Spinal cord (tissue), 9 donors: ENCODE measurements at regions not wholly inside any gene's neighbourhood (a gene's known extent, or its start where the extent isn't known, plus 50 kb on each side); places are given as distances from the start of the nearest gene placed in this dataset.

Experiments used
- DNase-seq, 6 donors: peaks; one replicate each; pipeline versions ENCODE4 v3.0.0 to v3.0.0-alpha.2; 2013 to 2015; ENCODE audit warnings: low spot score in 6 of 6, low read depth in 4 of 6
- H3K27ac ChIP-seq: one replicate; pipeline ENCODE4 v1.5.1; 2013; ENCODE audit warnings: low read depth, low read length, control low read depth
- H3K27me3 ChIP-seq: one replicate; pipeline ENCODE4 v1.6.1; 2013; ENCODE audit warnings: low read length; ENCODE audit not compliant: control insufficient read depth, insufficient read depth
- H3K36me3 ChIP-seq: one replicate; pipeline ENCODE4 v1.6.1; 2013; ENCODE audit warnings: low read length; ENCODE audit not compliant: control insufficient read depth, insufficient read depth
- H3K4me1 ChIP-seq: one replicate; pipeline ENCODE4 v1.6.1; 2013; ENCODE audit warnings: low read length; ENCODE audit not compliant: control insufficient read depth, insufficient read depth
- H3K4me3 ChIP-seq: one replicate; pipeline ENCODE4 v1.5.1; 2013; ENCODE audit warnings: low read depth, low read length, control low read depth
- H3K9me3 ChIP-seq: one replicate; pipeline ENCODE4 v1.6.1; 2013; ENCODE audit warnings: low read length; ENCODE audit not compliant: control insufficient read depth, insufficient read depth
- WGBS: methylation state at CpG from one replicate; pipeline ENCODE4 v1.1.5; 2013; ENCODE audit warnings: missing lambda C conversion rate; ENCODE audit not compliant: insufficient coverage; 5-methylcytosine and 5-hydroxymethylcytosine counted together
- donor health status: healthy.

GRCh38 chr1:20432341-20432740, 53.7 kb downstream of the CAMK2N1 start:
- 63% methylated on average over 3 of the region's 4 CpGs for WGBS
- H3K4me3 ChIP-seq = no peak overlapping the region
- H3K27me3 ChIP-seq = no peaks in the 10 kb centered on the region
- H3K27ac ChIP-seq = no peak overlapping the region
- DNase-seq = peak in 1 of 6 donors; percentile 20
- no peaks in the 10 kb centered on the region for H3K9me3 ChIP-seq
- H3K4me1 ChIP-seq = peaks cover 23% of the 10 kb centered on the region
- H3K36me3 ChIP-seq = no peaks in the 10 kb centered on the region

GRCh38 chr1:20431176-20431460, 54.9 kb downstream of the CAMK2N1 start:
- 15% methylated on average over 5 of the region's 6 CpGs for WGBS

GRCh38 chr1:20430355-20431175, 55.4 kb downstream of the CAMK2N1 start:
- peak in 2 of 6 donors; percentile 78 to 88 for DNase-seq
- Histone ChIP-seq H3K27me3 (no peaks in the 10 kb centered on the region), H3K4me1 (peaks cover 23% of the 10 kb centered on the region), H3K36me3 (no peaks in the 10 kb centered on the region), H3K9me3 (no peaks in the 10 kb centered on the region), H3K27ac (no peak overlapping the region), H3K4me3 (no peak overlapping the region)
- 42% methylated on average over 6 of the region's 12 CpGs for WGBS

More at GRCh38 chr1:20431176-20431460, 54.9 kb downstream of the CAMK2N1 start:
- H3K9me3 ChIP-seq = no peaks in the 10 kb centered on the region
- H3K36me3 ChIP-seq = no peaks in the 10 kb centered on the region
- peak in 2 of 6 donors; percentile 71 to 94 for DNase-seq
- H3K4me1 ChIP-seq = peaks cover 23% of the 10 kb centered on the region
- H3K27me3 ChIP-seq = no peaks in the 10 kb centered on the region
- no peak overlapping the region for H3K4me3 ChIP-seq
- H3K27ac ChIP-seq = no peak overlapping the region

- Histone ChIP-seq H3K4me1 (peaks cover 23% of the 10 kb centered on the region), H3K4me3 (no peak overlapping the region), H3K9me3 (no peaks in the 10 kb centered on the region), H3K27me3 (no peaks in the 10 kb centered on the region), H3K36me3 (no peaks in the 10 kb centered on the region), H3K27ac (no peak overlapping the region)
- no peak for DNase-seq
- 54% methylated on average over 5 of the region's 6 CpGs for WGBS
Measured at GRCh38 chr1:20429296-20429695, 56.7 kb downstream of the CAMK2N1 start.

- no peak for DNase-seq
- H3K27ac ChIP-seq = no peak overlapping the region
- no peak overlapping the region for H3K4me3 ChIP-seq
- no peaks in the 10 kb centered on the region for H3K27me3 ChIP-seq
- H3K9me3 ChIP-seq = peaks cover 2% of the 10 kb centered on the region
- H3K36me3 ChIP-seq = no peaks in the 10 kb centered on the region
- 74% methylated on average over 3 of the region's 6 CpGs for WGBS
- peaks cover 23% of the 10 kb centered on the region for H3K4me1 ChIP-seq
Measured at GRCh38 chr1:20428841-20429240, 57.2 kb downstream of the CAMK2N1 start.

- H3K36me3 ChIP-seq = no peaks in the 10 kb centered on the region
- H3K9me3 ChIP-seq = peaks cover 12% of the 10 kb centered on the region
- H3K4me3 ChIP-seq = no peak overlapping the region
- no peaks in the 10 kb centered on the region for H3K27me3 ChIP-seq
- no peak overlapping the region for H3K27ac ChIP-seq
- WGBS = 66% methylated on average over 4 of the region's 4 CpGs
- no peak for DNase-seq
- peaks cover 18% of the 10 kb centered on the region for H3K4me1 ChIP-seq
Measured at GRCh38 chr1:20426923-20427322, 59.1 kb downstream of the CAMK2N1 start.

GRCh38 chr1:20426371-20426770, 59.6 kb downstream of the CAMK2N1 start:
- no peaks in the 10 kb centered on the region for H3K27me3 ChIP-seq
- H3K27ac ChIP-seq = no peak overlapping the region
- no peaks in the 10 kb centered on the region for H3K36me3 ChIP-seq
- H3K9me3 ChIP-seq = peaks cover 13% of the 10 kb centered on the region
- no peak for DNase-seq
- WGBS = 80% methylated on average over 1 of the region's 4 CpGs
- H3K4me3 ChIP-seq = no peak overlapping the region
- peaks cover 13% of the 10 kb centered on the region for H3K4me1 ChIP-seq

GRCh38 chr1:20425622-20426021, 60.4 kb downstream of the CAMK2N1 start:
- no peaks in the 10 kb centered on the region for H3K36me3 ChIP-seq
- H3K27ac ChIP-seq = no peak overlapping the region
- H3K4me3 ChIP-seq = no peak overlapping the region
- no peak for DNase-seq
- WGBS = 83% methylated on average over 1 of the region's 2 CpGs
- no peaks in the 10 kb centered on the region for H3K27me3 ChIP-seq
- peaks cover 5% of the 10 kb centered on the region for H3K4me1 ChIP-seq
- peaks cover 13% of the 10 kb centered on the region for H3K9me3 ChIP-seq

GRCh38 chr1:20423169-20423795, 62.7 kb downstream of the CAMK2N1 start:
- WGBS = no CpG with 5 or more reads among the region's 3 CpGs
- DNase-seq = no peak
- Histone ChIP-seq H3K4me1 (no peaks in the 10 kb centered on the region), H3K27ac (no peak overlapping the region), H3K9me3 (peaks cover 13% of the 10 kb centered on the region), H3K4me3 (no peak overlapping the region), H3K36me3 (no peaks in the 10 kb centered on the region), H3K27me3 (no peaks in the 10 kb centered on the region)

GRCh38 chr1:20421441-20421840, 64.6 kb downstream of the CAMK2N1 start:
- DNase-seq = no peak
- H3K27ac ChIP-seq = no peak overlapping the region
- no peaks in the 10 kb centered on the region for H3K4me1 ChIP-seq
- no CpG with 5 or more reads among the region's 2 CpGs for WGBS
- peaks cover 13% of the 10 kb centered on the region for H3K9me3 ChIP-seq
- no peaks in the 10 kb centered on the region for H3K36me3 ChIP-seq
- no peak overlapping the region for H3K4me3 ChIP-seq
- no peaks in the 10 kb centered on the region for H3K27me3 ChIP-seq
